ENCODE measurements at regions not wholly inside any gene's neighbourhood (a gene's known extent, or its start where the extent isn't known, plus 50 kb on each side); places are given as distances from the start of the nearest gene placed in this dataset.

GRCh38 chr13:82625717-82626116, 1256.6 kb downstream of the SLITRK1 start:
- Histone ChIP-seq H3K27me3 (ENCODE audit: insufficient read depth, poor library complexity, severe bottlenecking) (no peaks in the 10 kb centered on the region), H3K36me3 (ENCODE audit: low read depth) (no peaks in the 10 kb centered on the region), H3K9me3 (ENCODE audit: severe bottlenecking) (no peaks in the 10 kb centered on the region), H3K4me1 (ENCODE audit: insufficient read depth, poor library complexity, severe bottlenecking) (peaks cover 11% of the 10 kb centered on the region), H3K27ac (ENCODE audit: poor library complexity, severe bottlenecking) (no peak overlapping the region), H3K4me3 (ENCODE audit: severe bottlenecking) (no peak overlapping the region)
- DNase-seq (ENCODE audit: low spot score) (no peak), ATAC-seq (ENCODE audit: low read depth) (no peak)
- TF ChIP-seq, protein P1, sequence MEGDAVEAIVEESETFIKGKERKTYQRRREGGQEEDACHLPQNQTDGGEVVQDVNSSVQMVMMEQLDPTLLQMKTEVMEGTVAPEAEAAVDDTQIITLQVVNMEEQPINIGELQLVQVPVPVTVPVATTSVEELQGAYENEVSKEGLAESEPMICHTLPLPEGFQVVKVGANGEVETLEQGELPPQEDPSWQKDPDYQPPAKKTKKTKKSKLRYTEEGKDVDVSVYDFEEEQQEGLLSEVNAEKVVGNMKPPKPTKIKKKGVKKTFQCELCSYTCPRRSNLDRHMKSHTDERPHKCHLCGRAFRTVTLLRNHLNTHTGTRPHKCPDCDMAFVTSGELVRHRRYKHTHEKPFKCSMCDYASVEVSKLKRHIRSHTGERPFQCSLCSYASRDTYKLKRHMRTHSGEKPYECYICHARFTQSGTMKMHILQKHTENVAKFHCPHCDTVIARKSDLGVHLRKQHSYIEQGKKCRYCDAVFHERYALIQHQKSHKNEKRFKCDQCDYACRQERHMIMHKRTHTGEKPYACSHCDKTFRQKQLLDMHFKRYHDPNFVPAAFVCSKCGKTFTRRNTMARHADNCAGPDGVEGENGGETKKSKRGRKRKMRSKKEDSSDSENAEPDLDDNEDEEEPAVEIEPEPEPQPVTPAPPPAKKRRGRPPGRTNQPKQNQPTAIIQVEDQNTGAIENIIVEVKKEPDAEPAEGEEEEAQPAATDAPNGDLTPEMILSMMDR (IDR thresholded peaks at IDR 0.05; ENCODE audit: poor library complexity, severe bottlenecking) = no peak

DNA sequence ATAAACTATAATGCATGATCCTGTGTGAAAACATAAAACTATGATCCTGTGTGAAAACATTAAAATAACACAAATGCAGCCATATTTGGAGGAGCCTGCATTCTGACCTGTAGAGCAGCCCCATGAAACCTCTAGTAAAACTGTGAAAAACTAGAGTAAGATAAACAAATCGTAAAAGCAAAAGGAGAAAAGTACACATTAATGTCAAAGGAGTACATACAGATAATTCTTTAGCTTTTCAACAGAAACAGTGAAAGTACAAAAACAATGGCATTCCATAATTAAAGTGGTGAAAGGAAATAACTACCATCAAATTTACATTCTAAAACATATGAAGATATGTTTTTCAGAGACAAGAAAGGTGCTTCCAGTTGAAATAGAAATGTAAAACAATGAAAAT, 1267.2 kb downstream of the SLITRK1 start:
- TF ChIP-seq, protein P1 (IDR thresholded peaks at IDR 0.05; ENCODE audit: poor library complexity, severe bottlenecking) = no peak
- H3K36me3 ChIP-seq (ENCODE audit: low read depth) = no peaks in the 10 kb centered on the region; the same call in 1 of the 2 replicates
- no peaks in the 10 kb centered on the region for H3K27me3 ChIP-seq (ENCODE audit: insufficient read depth, poor library complexity, severe bottlenecking)
- H3K27ac ChIP-seq (ENCODE audit: poor library complexity, severe bottlenecking) = no peak overlapping the region
- H3K4me1 ChIP-seq (ENCODE audit: insufficient read depth, poor library complexity, severe bottlenecking) = peaks cover 5% of the 10 kb centered on the region
- no peak for ATAC-seq (ENCODE audit: low read depth)
- no peak for DNase-seq (ENCODE audit: low spot score)
- no peak overlapping the region for H3K4me3 ChIP-seq (ENCODE audit: severe bottlenecking)
- no peaks in the 10 kb centered on the region for H3K9me3 ChIP-seq (ENCODE audit: severe bottlenecking)

GRCh38 chr13:82614086-82614485, 1268.2 kb downstream of the SLITRK1 start:
- TF ChIP-seq, protein P1 (IDR thresholded peaks at IDR 0.05; ENCODE audit: poor library complexity, severe bottlenecking) = no peak
- Histone ChIP-seq H3K27ac (ENCODE audit: poor library complexity, severe bottlenecking) (no peak overlapping the region), H3K4me3 (ENCODE audit: severe bottlenecking) (no peak overlapping the region), H3K27me3 (ENCODE audit: insufficient read depth, poor library complexity, severe bottlenecking) (no peaks in the 10 kb centered on the region), H3K36me3 (ENCODE audit: low read depth) (no peaks in the 10 kb centered on the region; the same call in 1 of the 2 replicates), H3K4me1 (ENCODE audit: insufficient read depth, poor library complexity, severe bottlenecking) (peaks cover 5% of the 10 kb centered on the region), H3K9me3 (ENCODE audit: severe bottlenecking) (no peaks in the 10 kb centered on the region)
- DNase-seq (ENCODE audit: low spot score) (no peak), ATAC-seq (ENCODE audit: low read depth) (no peak)

- H3K27me3 ChIP-seq (ENCODE audit: insufficient read depth, poor library complexity, severe bottlenecking) = no peaks in the 10 kb centered on the region
- H3K4me3 ChIP-seq (ENCODE audit: severe bottlenecking) = no peak overlapping the region
- no peaks in the 10 kb centered on the region for H3K4me1 ChIP-seq (ENCODE audit: insufficient read depth, poor library complexity, severe bottlenecking)
- no peaks in the 10 kb centered on the region for H3K9me3 ChIP-seq (ENCODE audit: severe bottlenecking)
- H3K36me3 ChIP-seq (ENCODE audit: low read depth) = no peaks in the 10 kb centered on the region
- TF ChIP-seq, protein P1 (IDR thresholded peaks at IDR 0.05; ENCODE audit: poor library complexity, severe bottlenecking) = no peak
- DNase-seq (ENCODE audit: low spot score) (no peak), ATAC-seq (ENCODE audit: low read depth) (no peak)
- no peak overlapping the region for H3K27ac ChIP-seq (ENCODE audit: poor library complexity, severe bottlenecking)
Observed at GRCh38 chr13:82606008-82606407, 1276.3 kb downstream of the SLITRK1 start.

DNA sequence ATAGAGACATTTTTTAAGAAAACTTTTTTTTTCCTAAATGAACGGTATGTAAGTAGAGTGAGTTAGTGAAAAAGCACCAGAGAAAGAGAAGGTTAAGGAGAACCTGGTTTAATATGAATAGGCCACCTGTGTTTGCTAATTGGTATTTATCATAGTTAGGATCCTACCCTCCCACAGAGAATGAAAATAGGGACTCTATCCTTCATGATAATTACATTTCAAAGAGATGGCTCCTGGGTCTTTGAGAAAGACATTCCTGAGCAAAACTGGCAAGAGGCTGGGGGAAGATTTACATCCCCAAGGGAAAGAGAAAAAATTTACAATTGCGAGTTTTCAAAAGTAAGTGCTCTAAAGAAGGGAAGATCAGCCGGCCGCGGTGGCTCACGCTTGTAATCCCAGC, 1284.5 kb downstream of the SLITRK1 start:
- TF ChIP-seq, protein P1 (IDR thresholded peaks at IDR 0.05; ENCODE audit: poor library complexity, severe bottlenecking) = no peak
- Histone ChIP-seq H3K4me3 (ENCODE audit: severe bottlenecking) (no peak overlapping the region), H3K9me3 (ENCODE audit: severe bottlenecking) (no peaks in the 10 kb centered on the region), H3K27me3 (ENCODE audit: insufficient read depth, poor library complexity, severe bottlenecking) (no peaks in the 10 kb centered on the region), H3K27ac (ENCODE audit: poor library complexity, severe bottlenecking) (no peak overlapping the region), H3K4me1 (ENCODE audit: insufficient read depth, poor library complexity, severe bottlenecking) (no peaks in the 10 kb centered on the region), H3K36me3 (ENCODE audit: low read depth) (no peaks in the 10 kb centered on the region)
- ATAC-seq (ENCODE audit: low read depth) = no peak
- DNase-seq (ENCODE audit: low spot score) = no peak
